ENCODE measurements at regions not wholly inside any gene's neighbourhood (a gene's known extent, or its start where the extent isn't known, plus 50 kb on each side); places are given as distances from the start of the nearest gene placed in this dataset.

DNA sequence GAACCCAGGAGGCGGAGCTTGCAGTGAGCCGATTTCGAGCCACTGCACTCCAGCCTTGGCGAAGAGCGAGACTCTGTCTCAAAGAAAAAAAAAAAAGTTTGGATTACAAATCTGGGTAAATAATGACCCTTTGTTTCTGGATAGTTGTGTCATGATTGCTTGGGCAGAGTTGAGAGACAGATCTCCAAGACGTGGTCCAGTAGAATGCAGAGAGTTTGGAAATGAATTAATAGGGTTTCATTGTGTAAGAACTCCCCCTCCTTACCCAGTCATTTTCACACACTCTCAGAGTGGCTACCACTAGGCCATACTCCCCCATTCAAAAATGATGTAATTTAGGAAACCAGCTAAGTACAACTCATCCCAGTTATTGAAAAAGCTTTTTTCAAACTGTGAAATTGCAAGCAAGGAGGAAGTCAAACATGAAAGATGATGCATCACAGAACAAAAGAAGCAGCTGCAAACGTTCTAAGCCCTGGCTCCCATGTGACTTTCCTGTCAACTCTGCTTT lies 1331.9 kb downstream of the AACS start:
- no peaks in the 10 kb centered on the region for H3K79me2 ChIP-seq (replicated peaks; ENCODE audit: insufficient read depth, low read length)
- no peaks in the 10 kb centered on the region for H3F3A ChIP-seq (ENCODE audit: insufficient read depth, low read length, poor library complexity, severe bottlenecking)
- no peak overlapping the region for H3K4me3 ChIP-seq (ENCODE audit: low read length)
- no peak overlapping the region for H2AFZ ChIP-seq (ENCODE audit: low read depth, low read length)
- H3K27ac ChIP-seq (ENCODE audit: low read length), result peak overlapping the region; percentile 64
- H3K9me3 ChIP-seq (ENCODE audit: low read length), result no peaks in the 10 kb centered on the region
- H4K20me1 ChIP-seq (ENCODE audit: insufficient read depth), result no peaks in the 10 kb centered on the region
- peak overlapping the region; percentile 22 for H3K4me2 ChIP-seq (ENCODE audit: low read length)
- H3K36me3 ChIP-seq (ENCODE audit: insufficient read depth, low read length), result no peaks in the 10 kb centered on the region
- no peaks in the 10 kb centered on the region for H3K27me3 ChIP-seq (ENCODE audit: insufficient read depth, low read depth, low read length)
- no peak overlapping the region for H3K9ac ChIP-seq (ENCODE audit: low read length)
- TF ChIP-seq, protein P1, sequence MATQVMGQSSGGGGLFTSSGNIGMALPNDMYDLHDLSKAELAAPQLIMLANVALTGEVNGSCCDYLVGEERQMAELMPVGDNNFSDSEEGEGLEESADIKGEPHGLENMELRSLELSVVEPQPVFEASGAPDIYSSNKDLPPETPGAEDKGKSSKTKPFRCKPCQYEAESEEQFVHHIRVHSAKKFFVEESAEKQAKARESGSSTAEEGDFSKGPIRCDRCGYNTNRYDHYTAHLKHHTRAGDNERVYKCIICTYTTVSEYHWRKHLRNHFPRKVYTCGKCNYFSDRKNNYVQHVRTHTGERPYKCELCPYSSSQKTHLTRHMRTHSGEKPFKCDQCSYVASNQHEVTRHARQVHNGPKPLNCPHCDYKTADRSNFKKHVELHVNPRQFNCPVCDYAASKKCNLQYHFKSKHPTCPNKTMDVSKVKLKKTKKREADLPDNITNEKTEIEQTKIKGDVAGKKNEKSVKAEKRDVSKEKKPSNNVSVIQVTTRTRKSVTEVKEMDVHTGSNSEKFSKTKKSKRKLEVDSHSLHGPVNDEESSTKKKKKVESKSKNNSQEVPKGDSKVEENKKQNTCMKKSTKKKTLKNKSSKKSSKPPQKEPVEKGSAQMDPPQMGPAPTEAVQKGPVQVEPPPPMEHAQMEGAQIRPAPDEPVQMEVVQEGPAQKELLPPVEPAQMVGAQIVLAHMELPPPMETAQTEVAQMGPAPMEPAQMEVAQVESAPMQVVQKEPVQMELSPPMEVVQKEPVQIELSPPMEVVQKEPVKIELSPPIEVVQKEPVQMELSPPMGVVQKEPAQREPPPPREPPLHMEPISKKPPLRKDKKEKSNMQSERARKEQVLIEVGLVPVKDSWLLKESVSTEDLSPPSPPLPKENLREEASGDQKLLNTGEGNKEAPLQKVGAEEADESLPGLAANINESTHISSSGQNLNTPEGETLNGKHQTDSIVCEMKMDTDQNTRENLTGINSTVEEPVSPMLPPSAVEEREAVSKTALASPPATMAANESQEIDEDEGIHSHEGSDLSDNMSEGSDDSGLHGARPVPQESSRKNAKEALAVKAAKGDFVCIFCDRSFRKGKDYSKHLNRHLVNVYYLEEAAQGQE (IDR thresholded peaks at IDR 0.05; ENCODE audit: borderline replicate concordance), result no peak
- peak; percentile 28 for TF ChIP-seq EP300 (conservative IDR thresholded peaks at IDR 0.05; ENCODE audit: poor library complexity, severe bottlenecking)
- TF ChIP-seq SMC3 (conservative IDR thresholded peaks at IDR 0.05; ENCODE audit: poor library complexity), result no peak
- H3K9me2 ChIP-seq (ENCODE audit: insufficient read depth, low read length), result no peaks in the 10 kb centered on the region

DNA sequence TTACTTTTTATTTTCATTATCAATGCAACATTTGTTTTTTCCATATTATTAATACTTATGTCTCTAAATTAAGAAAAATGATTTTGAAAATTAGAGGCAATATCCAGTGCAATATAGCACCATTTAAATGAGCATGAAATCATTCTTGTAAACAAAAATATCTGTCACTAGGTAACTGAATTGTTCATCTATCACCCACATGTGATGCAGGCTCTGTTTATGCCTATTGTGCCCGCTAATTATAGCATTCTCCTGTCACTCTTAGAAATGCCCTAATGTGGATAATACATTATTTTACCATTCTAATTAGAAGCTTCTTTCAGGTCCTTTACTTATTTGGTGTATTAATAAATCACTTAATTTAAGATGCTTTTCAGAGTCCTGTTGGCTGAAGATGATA lies 1332.4 kb downstream of the AACS start:
- Histone ChIP-seq H3K9me3 (ENCODE audit: low read length) (no peaks in the 10 kb centered on the region), H3K9me2 (ENCODE audit: insufficient read depth, low read length) (no peaks in the 10 kb centered on the region), H3K27ac (ENCODE audit: low read length) (peak overlapping the region; percentile 64), H3K27me3 (ENCODE audit: insufficient read depth, low read depth, low read length) (no peaks in the 10 kb centered on the region), H3K36me3 (ENCODE audit: insufficient read depth, low read length) (no peaks in the 10 kb centered on the region), H2AFZ (ENCODE audit: low read depth, low read length) (no peak overlapping the region), H3K4me2 (ENCODE audit: low read length) (peak overlapping the region; percentile 22), H3K79me2 (replicated peaks; ENCODE audit: insufficient read depth, low read length) (no peaks in the 10 kb centered on the region), H3K9ac (ENCODE audit: low read length) (peak overlapping the region; percentile 24), H4K20me1 (ENCODE audit: insufficient read depth) (no peaks in the 10 kb centered on the region), H3K4me3 (ENCODE audit: low read length) (no peak overlapping the region), H3F3A (ENCODE audit: insufficient read depth, low read length, poor library complexity, severe bottlenecking) (no peaks in the 10 kb centered on the region)
- TF ChIP-seq POLR2AphosphoS5 (IDR thresholded peaks at IDR 0.05), result no peak
- peak; percentile 6 for TF ChIP-seq EP300 (conservative IDR thresholded peaks at IDR 0.05; ENCODE audit: poor library complexity, severe bottlenecking)

DNA sequence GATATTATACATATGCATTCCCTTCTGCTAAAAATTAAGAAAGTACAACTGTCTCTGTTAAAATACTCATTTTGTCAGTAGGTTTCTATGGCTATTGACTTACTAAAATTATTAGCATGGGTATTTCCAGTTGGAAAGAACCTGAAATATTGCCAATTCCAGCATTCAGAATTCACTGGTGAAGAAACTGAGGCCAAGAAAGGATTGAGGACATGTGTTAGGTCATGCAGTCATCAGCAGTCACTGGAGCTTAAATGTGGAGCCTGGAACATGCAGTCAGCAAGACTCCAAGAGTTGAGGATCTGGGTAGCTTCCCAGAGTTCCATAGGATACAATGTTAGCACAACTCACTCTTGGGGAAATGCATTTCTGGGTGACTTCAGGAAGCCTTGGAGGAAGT lies 1335.6 kb downstream of the AACS start:
- Histone ChIP-seq H2AFZ (ENCODE audit: low read depth, low read length) (no peak overlapping the region), H3F3A (ENCODE audit: insufficient read depth, low read length, poor library complexity, severe bottlenecking) (no peaks in the 10 kb centered on the region), H3K27me3 (ENCODE audit: insufficient read depth, low read depth, low read length) (no peaks in the 10 kb centered on the region), H3K4me2 (ENCODE audit: low read length) (no peak overlapping the region), H3K79me2 (replicated peaks; ENCODE audit: insufficient read depth, low read length) (no peaks in the 10 kb centered on the region), H3K36me3 (ENCODE audit: insufficient read depth, low read length) (no peaks in the 10 kb centered on the region), H3K9ac (ENCODE audit: low read length) (no peak overlapping the region), H3K4me3 (ENCODE audit: low read length) (no peak overlapping the region), H4K20me1 (ENCODE audit: insufficient read depth) (no peaks in the 10 kb centered on the region), H3K9me3 (ENCODE audit: low read length) (no peaks in the 10 kb centered on the region), H3K9me2 (ENCODE audit: insufficient read depth, low read length) (no peaks in the 10 kb centered on the region), H3K27ac (ENCODE audit: low read length) (no peak overlapping the region)
- TF ChIP-seq POLR2AphosphoS5 (IDR thresholded peaks at IDR 0.05) (no peak), RAD21 (conservative IDR thresholded peaks at IDR 0.05) (no peak), MXI1 (conservative IDR thresholded peaks at IDR 0.05; ENCODE audit: poor library complexity, severe bottlenecking) (no peak), SMC3 (conservative IDR thresholded peaks at IDR 0.05; ENCODE audit: poor library complexity) (no peak), EP300 (conservative IDR thresholded peaks at IDR 0.05; ENCODE audit: poor library complexity, severe bottlenecking) (no peak), EZH2 (IDR thresholded peaks at IDR 0.05; ENCODE audit: borderline replicate concordance, insufficient read depth, low read length, poor library complexity, severe bottlenecking) (no peak), TAF1 (IDR thresholded peaks at IDR 0.05; ENCODE audit: low read depth) (no peak)
- TF ChIP-seq, protein P2, sequence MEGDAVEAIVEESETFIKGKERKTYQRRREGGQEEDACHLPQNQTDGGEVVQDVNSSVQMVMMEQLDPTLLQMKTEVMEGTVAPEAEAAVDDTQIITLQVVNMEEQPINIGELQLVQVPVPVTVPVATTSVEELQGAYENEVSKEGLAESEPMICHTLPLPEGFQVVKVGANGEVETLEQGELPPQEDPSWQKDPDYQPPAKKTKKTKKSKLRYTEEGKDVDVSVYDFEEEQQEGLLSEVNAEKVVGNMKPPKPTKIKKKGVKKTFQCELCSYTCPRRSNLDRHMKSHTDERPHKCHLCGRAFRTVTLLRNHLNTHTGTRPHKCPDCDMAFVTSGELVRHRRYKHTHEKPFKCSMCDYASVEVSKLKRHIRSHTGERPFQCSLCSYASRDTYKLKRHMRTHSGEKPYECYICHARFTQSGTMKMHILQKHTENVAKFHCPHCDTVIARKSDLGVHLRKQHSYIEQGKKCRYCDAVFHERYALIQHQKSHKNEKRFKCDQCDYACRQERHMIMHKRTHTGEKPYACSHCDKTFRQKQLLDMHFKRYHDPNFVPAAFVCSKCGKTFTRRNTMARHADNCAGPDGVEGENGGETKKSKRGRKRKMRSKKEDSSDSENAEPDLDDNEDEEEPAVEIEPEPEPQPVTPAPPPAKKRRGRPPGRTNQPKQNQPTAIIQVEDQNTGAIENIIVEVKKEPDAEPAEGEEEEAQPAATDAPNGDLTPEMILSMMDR (IDR thresholded peaks at IDR 0.05; ENCODE audit: poor library complexity, severe bottlenecking), result no peak
